ENCODE measurements at regions not wholly inside any gene's neighbourhood (a gene's known extent, or its start where the extent isn't known, plus 50 kb on each side); places are given as distances from the start of the nearest gene placed in this dataset.

DNA sequence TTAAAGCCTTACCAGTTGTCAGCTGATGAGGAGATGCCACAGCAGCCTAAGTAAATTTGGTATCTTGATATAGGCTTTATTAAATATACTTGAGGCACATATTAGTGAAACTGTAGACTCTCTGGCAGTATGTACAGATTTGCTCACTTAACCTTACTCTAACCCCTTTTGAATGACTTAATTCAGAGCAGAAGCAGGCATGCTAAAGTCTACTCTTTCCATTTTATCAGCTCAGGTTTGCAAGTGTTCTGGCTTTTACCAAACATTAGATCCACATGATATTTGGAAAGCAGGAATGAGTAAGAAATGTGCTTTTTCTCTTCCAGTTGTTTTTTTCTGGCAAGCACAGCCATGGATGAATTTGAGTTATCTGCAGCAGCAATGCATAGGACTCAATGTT is 541.0 kb upstream of the PCDH9 start:
- DNase-seq (ENCODE audit: low read depth in 3 of 3, low spot score in 2 of 3), result no peak

DNA sequence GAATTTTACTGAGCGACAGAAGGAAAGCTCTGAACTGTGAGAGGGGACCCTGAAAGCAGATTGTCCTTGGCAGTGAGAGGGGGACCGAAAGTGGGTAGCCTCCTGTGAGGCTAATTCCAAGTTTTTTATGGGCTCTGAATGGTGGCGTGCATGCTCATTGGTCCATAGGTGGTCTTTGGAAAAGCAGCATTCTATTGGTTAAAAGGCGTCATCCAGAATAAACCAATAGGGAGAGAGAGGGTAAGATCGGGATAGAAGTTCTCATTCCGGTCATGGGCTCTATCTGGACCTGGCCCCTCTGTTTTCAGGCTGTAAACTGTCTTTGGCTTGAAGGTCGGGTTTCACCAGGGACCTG is 539.8 kb upstream of the PCDH9 start:
- no peak for DNase-seq (ENCODE audit: low read depth in 3 of 3, low spot score in 2 of 3)

DNA sequence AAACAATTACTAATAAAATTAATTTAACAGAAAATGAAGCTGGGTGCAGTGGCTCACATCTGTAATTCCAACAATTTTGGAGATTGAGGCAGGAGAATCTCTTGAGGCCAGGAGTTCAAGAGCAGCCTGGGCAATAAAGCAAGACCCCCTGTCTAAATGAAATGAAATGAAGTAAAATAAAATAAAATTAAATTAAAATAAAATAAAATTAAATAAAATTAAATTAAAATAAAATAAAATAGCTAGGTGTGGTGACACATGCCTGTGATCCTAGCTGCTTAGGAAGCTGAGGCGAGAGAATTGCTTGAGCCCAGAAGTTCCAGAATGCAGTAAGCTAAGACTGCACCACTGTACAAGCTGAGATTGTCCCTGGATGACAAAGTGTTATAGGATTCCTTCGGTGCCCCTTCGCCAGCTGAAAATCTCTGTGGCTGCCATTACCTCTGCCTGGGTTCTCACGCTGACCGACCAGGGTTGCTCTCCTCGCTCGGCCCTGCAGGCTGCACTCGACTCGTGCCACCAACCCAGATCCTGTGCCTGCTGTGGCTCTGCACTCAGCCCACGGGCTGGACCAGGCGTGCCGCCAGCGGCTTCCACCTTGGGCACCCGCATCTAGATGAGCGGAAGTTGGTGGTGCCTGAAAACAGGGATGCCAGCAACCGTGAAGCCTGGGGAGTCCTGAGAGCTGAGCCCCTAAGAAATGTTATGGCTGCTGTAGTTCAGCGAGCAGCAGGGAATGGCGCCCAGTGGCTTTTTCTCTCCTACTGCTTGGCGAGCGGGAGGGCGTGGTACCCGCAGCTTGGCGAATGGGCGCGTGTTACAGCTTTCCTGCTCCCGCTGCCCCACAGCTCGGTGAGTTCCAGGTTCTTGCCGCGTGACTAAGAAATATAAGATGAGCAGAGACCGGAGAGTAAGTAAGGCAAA is 539.2 kb upstream of the PCDH9 start:
- no peak for DNase-seq (ENCODE audit: low read depth in 3 of 3, low spot score in 2 of 3)

DNA sequence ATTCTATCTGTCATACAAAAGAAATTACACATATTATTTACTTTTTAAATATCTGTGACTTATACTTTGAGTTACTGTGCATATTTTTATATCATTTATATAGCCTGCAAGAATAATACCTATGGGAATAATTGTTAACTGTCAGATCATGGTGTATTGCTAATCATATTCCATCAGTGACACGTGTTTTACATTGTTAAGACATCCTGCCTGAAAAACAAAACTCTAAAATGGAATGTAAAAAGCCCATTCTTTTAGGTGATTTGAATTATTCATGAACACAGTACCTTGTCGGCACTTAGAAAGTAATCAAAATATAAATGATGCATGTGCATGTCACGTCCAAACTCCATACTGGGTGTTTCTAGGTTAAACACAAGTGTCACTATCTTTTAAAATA is 533.8 kb upstream of the PCDH9 start:
- no peak for DNase-seq (ENCODE audit: low read depth in 3 of 3, low spot score in 2 of 3)

DNA sequence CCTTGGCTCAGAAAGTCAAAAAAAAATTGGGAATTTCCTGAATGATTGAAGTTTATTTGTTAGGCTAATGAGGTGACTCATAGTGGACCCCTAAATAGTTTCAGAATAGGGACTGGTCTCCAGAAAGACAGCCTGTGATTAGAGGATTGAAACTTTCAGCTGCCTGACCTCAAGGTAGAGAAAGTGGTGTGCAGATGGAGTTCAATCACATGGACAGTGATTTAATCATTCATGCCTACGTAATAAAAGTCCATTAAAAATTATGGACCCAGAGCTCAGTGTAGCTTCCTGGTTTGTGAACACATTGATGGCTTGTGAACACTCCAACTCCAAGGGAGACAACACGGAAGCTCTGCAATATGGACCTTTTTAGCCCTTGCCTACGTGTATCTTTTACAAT is 533.2 kb upstream of the PCDH9 start:
- DNase-seq (ENCODE audit: low read depth in 3 of 3, low spot score in 2 of 3), result no peak

DNA sequence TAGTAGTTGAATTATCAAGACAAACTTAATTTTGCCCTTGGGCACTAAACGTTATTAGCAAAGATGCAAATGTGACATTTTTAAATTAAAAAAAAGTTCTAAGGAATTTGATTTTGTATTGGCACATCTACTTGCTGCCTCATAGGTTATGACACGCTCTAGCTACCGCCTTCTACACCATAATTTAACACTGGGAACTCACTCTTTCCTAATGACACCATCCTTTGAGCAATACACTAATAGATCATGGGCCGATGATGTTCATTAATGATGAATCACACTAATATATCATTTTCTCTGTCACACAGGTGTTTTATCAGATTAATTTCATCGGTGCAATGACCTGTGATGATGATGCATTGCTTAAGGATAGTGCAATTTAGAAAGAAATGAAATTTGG is 528.8 kb upstream of the PCDH9 start:
- DNase-seq (ENCODE audit: low read depth in 3 of 3, low spot score in 2 of 3), result no peak

DNA sequence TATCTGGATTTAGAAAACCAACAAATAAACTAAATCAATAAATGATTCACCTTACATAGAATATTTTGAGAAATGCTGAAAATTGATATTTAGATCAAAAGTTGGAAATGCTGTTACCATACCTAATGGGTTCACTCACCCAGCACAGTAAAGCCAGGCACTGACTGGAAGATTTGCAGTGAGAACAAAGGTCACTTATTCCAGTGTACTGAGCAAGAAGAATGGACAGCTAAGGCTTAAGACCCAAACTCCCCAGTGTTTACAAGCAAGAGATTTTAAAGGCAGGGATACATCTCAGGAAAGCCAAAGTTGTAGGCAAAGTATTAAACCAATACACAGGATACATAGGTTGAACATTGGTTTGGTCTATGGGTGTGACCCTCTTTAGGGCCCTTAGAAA is 523.9 kb upstream of the PCDH9 start:
- DNase-seq (ENCODE audit: low read depth in 3 of 3, low spot score in 2 of 3), result no peak

DNA sequence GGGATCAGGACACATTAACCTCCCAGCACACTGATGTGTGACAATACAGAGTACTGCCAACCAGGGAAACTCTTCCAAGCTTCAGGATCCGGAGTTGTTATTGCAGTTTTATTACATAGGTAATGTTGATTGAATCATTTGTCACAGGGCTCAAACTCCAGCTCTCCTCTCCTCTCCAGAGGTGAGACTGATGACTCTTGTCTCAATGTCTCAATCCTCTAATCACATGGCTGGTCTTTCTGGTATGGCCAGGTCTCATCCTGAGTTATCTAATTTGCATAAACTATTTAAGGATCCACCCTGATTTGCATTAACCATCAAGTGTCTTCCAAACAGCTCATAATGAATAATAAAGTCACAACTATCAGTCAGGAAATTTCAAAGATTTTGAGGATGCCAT is 522.6 kb upstream of the PCDH9 start:
- DNase-seq (ENCODE audit: low read depth in 3 of 3, low spot score in 2 of 3), result no peak

DNA sequence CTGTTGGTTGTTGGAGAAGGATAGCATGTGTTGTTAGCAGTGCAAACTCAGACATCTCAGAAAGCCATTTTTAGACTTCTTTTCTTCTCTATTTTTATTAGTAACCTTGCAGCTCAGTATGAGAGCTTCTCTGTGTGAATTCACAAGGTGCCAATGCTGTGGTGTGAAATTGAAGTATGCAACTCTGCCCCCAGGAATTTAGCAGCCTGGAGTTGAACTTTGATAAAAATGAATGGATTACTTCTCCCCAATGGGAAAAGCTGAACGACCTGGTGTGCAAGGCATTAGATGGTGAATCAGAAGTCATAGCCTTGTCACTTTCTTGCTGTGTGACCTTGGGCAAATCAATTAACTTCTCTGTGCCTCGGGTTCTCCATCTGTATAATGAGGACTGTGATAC is 512.3 kb upstream of the PCDH9 start:
- no peak for DNase-seq (ENCODE audit: low read depth in 3 of 3, low spot score in 2 of 3)

DNA sequence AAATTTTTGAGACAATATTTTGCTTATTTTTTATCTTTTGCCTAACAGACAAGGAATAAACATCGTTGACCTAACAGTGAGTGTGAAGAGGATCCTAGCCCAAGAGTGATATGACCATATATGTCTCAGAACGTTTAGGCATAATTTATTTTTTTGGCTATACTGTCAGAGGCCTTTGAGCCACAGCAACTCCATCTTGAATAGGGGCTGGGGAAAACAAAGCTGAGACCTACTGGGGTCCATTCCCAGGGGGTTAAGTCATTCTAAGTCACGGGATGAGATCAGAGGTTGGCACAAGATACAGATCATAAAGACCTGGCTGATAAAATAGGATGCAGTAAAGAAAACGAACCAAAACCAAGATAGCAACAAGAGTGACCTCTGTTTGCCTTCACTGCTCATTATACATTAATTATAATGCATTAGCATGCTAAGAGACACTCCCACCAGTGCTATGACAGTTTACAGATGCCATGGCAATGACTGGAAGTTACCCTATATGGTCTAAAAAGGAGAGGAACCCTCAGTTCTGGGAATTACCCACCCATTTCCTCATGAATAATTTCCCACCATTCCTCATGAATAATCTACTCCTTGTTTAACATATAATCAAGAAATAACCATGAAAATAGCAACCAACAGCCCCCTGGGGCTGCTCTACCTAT is 510.9 kb upstream of the PCDH9 start:
- no peak for DNase-seq (ENCODE audit: low read depth in 3 of 3, low spot score in 2 of 3)

DNA sequence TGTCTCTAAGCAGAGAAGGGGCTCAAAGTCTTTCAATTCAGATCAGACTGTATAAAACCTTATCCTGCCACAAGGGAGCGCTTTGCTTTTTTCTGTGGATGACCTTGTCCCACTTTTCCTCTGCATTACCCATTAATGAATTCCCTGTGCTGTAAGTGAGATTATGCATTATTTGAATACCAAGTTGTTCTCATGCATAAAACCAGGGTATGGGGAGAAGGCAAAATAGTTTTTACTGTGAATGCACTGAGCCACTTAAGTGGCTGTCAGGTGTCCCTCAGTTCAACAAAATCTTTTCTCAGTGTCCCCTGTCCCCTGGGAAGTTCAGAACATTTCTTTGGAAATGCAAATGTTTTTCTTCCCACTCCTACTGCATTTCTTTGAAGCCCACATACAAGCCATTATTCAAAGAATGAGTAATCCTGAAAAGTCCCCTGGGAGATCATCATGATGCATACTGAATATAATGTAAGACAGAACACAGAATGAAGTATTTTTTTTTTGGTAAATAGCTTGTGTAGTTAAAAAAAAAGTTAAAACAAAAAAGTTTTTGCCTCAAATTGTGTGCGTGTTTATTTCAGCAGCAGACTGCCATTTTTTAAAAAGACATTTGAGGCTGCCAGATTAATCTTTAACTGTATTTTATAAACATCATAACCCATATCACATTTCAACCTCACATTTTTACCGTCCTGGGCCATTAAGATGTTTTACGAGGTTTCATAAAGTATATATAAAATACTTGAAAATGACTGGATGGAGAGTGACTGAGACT is 506.7 kb upstream of the PCDH9 start:
- peak; percentile 34 to 57 (median 41) for DNase-seq (ENCODE audit: low read depth in 3 of 3, low spot score in 2 of 3)

DNA sequence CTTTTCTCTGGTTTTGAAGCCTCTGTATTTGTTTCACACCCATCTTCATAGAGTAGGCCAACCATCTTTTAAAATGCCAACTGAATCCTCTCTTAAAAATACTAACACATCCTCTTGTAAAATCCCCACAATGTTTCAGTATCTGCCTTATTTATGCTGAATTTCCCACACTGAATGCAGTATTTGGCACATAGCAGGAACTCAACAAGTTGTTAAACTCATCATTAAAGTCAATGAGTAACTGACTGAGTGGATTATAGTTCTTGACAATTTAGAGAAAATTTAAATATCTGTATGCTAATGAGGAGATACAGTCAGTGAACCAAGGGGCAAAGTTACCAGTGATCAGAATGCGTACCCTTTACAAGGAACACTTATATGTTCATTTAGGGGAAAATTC is 505.5 kb upstream of the PCDH9 start:
- DNase-seq (ENCODE audit: low read depth in 3 of 3, low spot score in 2 of 3), result no peak

DNA sequence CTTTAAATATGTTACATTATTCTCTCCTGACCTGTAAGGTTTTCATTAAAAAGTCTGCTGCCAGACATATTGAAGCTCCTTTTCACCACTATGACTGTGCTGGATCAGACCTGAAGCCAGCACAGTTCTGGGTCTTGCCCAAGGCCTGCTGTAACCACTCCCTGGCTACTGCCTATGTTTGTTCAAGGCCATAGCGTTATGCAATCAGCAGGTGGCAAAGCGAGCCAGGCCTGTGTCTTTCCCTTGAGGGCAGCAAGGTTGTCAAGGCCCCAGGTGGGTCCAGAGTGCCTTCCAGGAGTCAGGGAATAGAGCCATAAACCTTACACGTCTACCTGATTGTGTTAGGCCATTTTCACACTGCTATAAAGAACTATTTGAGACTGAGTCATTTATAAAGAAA is 496.8 kb upstream of the PCDH9 start:
- DNase-seq (ENCODE audit: low read depth in 3 of 3, low spot score in 2 of 3), result no peak

DNA sequence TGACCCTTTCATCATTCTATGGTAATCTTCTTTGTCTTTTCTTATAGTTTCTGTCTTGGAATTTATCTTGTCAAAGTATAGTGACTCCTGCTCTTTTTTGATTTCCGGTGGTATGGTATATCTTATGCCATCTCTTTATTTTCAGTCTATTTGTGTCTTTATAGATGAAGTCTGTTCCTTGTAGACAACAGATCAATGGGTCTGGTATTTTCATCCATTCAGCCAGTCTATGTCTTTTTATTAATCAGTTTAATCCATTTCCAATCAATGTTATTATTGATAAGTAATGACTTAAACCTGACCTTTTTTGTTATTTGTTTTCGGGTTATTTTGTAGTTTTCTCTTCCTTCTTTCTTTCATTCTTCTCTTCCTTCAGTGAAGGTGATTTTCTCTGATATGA is 495.9 kb upstream of the PCDH9 start:
- DNase-seq (ENCODE audit: low read depth in 3 of 3, low spot score in 2 of 3), result no peak

DNA sequence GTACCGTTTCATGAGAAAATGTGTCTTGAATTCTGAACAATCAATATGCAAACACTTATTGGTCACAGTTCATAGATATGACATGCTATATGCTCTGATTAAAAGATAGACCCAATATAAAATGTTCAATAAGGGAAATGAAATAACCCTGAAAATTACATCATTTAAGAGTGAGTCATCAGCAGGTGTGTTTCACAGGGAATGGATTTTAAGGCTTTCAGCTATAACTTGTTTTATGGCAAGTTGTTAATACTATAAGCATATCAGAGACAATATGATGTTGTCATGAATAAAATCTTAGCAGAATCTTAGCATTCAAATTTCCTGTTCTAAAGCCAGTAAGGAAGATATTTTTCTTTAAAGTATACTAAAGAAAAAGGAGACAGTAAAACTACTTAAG is 483.4 kb upstream of the PCDH9 start:
- no peak for DNase-seq (ENCODE audit: low read depth in 3 of 3, low spot score in 2 of 3)

DNA sequence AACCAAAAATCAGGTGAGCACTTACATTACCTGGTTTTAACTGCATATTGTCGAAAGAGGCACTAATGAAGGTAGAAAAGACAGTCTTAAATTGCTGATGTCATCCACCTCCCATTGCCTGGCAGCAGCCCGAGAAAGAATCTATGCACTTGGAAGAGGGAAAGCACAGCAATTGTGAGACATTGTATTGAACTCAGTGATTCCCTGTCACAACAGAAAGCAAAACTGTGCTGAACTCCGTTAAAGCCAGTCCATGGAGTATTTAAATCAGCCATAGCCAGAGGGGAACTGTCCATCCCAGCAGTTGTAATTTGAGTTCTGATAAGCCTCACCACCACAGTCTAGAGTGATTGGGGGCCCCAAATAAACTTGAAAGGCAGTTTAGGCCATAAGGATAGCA is 466.6 kb upstream of the PCDH9 start:
- no peak for DNase-seq (ENCODE audit: low read depth in 3 of 3, low spot score in 2 of 3)

DNA sequence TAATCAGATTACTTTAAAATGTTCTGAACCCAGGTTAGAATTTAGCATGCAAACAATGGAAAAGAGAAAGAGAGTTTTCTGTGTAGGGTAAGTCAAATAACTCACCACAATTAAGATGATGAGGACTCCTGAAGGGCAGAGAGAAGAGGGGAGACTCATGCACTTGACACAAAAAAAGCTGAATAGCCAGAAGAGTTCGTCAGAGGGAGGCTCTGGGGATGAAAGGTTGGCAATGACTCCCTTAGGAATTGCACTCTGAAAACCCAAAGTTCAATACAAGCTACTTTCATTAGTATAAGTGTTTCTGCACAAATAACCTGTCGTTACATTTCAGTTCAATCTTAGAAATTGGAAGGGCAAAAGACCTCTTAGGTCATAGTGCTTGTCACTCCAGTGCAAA is 434.4 kb upstream of the PCDH9 start:
- no peak for DNase-seq (ENCODE audit: low read depth in 3 of 3, low spot score in 2 of 3)

DNA sequence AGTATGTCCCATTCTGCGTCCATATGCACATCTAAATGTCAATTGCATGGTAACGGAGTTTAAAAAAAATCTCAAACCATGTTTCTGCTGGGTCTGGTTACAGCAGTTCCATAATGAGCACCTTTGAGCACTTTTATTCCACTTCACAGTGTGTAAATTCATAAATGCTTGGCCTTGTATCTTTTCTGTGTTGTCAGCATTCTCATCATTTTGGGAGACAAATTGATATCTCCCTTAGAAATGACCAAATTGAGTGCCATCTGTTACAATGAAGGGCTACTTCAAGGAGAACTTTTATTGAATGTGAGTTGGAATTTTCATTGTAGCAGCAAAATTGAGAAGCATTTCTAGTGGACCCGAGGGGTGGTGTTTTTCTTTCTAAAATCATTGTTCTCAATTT is 432.9 kb upstream of the PCDH9 start:
- DNase-seq (ENCODE audit: low read depth in 3 of 3, low spot score in 2 of 3), result no peak

DNA sequence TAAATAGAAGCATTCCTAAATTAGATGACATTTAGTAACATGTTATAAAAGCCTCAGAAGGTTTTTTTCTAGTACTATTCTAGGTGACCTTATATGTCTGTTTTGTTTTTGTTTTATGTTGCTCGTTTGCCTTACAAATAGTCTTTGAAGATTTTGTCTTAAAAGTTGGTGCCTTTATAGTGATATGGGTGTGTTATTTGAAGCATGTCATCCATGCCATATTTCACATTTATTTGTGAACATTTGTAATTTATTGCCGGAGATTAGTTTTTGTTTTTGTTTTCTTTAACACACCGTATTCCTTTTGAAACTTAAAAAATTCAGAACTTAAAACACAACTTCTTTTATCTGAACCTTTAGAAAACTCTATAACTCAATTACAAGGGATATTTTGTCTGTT is 422.8 kb upstream of the PCDH9 start:
- no peak for DNase-seq (ENCODE audit: low read depth in 3 of 3, low spot score in 2 of 3)

DNA sequence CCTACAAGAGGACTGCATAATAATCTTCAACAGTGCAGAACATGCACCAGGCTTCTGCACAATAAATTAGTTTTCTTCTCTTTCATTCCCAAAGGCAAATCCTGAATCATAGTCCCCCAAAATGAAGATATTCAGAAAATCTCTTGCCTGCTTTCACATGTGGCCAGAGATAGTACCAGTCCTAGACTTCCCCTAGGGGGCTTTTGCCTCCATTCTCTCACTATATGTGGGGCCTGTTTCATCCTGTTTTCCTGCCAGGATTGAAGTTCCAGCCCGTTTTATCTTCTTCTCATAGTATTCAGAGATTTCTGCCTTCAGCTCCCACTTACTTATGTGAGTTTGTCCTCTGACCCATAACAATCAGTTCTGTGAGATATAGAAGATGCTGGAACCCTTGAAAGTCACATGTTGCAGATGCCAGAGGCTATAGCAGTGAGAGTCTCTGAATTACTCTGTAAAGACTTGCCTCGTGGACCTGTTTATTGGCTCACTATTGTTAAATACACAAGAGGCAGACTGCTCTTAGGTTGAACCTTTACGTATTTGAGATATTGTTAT is 421.9 kb upstream of the PCDH9 start:
- DNase-seq (ENCODE audit: low read depth in 3 of 3, low spot score in 2 of 3), result no peak

DNA sequence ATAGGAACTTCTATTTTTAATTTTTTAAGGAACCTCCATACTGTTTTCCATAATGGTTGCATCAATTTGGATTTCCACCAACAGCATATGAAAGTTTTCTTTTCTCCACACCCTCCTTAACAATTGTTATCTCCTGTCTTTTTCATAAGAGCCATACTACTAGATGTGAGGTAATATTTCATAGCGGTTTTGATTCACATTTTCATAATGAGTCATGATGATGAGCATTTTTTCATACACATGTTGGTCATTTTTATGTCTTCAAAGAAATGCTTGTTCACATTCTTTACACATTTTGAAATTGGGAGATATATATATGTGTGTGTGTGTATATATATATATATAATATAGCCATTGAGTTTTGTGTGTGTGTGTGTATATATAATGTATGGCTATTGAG is 420.3 kb upstream of the PCDH9 start:
- DNase-seq (ENCODE audit: low read depth in 3 of 3, low spot score in 2 of 3), result no peak

All from right renal cortex interstitium (tissue), 3 donors.